ENCODE measurements at regions not wholly inside any gene's neighbourhood (a gene's known extent, or its start where the extent isn't known, plus 50 kb on each side); places are given as distances from the start of the nearest gene placed in this dataset.

DNA sequence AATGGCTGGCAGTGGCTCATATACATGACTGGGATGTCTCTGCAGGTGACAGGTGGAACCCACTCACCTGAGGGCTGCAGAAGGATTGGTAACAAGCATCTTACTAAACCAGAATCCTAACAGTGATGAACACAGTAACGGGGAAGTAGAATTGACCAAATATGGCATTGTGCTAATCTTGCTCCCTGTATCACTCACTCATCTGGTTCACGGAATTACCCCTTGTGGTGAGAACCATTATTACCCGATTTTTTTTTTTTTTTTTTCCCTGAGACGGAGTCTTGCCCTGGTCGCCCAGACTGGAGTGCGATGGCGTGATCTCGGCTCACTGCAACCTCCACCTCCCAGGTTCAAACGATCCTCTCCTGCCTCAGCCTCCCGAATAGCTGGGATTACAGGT, 69.5 kb downstream of the PTPRS start:
- no peaks in the 10 kb centered on the region for H3K79me2 ChIP-seq (ENCODE audit: control insufficient read depth, insufficient read depth, low read length)
- peaks cover 3 to 4% of the 10 kb centered on the region in 2 experiments for H3K36me3 ChIP-seq (ENCODE audit: control insufficient read depth in 2 of 2, extremely low read depth in 1 of 2, insufficient read depth in 2 of 2, low read length in 2 of 2)
- no peaks in the 10 kb centered on the region for H3K27me3 ChIP-seq (ENCODE audit: control insufficient read depth, extremely low read depth, insufficient read depth, low read length)
- no peaks in the 10 kb centered on the region for H4K20me1 ChIP-seq (ENCODE audit: control insufficient read depth, extremely low read depth, insufficient read depth, low read length)
- H3K9me3 ChIP-seq (ENCODE audit: control insufficient read depth, low read depth, low read length): no peaks in the 10 kb centered on the region
- no peaks in the 10 kb centered on the region for H3K9me1 ChIP-seq (ENCODE audit: control insufficient read depth, extremely low read depth, insufficient read depth, low read length)
- no peak overlapping the region for H3K4me3 ChIP-seq (ENCODE audit: control insufficient read depth in 2 of 3, extremely low read depth in 1 of 3, insufficient read depth in 2 of 3, low read depth in 1 of 3, low read length in 3 of 3)
- no peak overlapping the region for H2AFZ ChIP-seq (ENCODE audit: control insufficient read depth, low read length)
- H3K27ac ChIP-seq (ENCODE audit: control insufficient read depth, insufficient read depth, low read length): no peak overlapping the region
- H3K4me1 ChIP-seq (ENCODE audit: control insufficient read depth, extremely low read depth, insufficient read depth, low read length): no peaks in the 10 kb centered on the region
- no peak overlapping the region for H3K9ac ChIP-seq (ENCODE audit: control insufficient read depth, extremely low read depth, insufficient read depth, low read length)
- TF ChIP-seq, protein P1, sequence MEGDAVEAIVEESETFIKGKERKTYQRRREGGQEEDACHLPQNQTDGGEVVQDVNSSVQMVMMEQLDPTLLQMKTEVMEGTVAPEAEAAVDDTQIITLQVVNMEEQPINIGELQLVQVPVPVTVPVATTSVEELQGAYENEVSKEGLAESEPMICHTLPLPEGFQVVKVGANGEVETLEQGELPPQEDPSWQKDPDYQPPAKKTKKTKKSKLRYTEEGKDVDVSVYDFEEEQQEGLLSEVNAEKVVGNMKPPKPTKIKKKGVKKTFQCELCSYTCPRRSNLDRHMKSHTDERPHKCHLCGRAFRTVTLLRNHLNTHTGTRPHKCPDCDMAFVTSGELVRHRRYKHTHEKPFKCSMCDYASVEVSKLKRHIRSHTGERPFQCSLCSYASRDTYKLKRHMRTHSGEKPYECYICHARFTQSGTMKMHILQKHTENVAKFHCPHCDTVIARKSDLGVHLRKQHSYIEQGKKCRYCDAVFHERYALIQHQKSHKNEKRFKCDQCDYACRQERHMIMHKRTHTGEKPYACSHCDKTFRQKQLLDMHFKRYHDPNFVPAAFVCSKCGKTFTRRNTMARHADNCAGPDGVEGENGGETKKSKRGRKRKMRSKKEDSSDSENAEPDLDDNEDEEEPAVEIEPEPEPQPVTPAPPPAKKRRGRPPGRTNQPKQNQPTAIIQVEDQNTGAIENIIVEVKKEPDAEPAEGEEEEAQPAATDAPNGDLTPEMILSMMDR (optimal IDR thresholded peaks at IDR 0.05 in 1 of 3, IDR thresholded peaks at IDR 0.05 in 1 of 3, conservative IDR thresholded peaks at IDR 0.05 in 1 of 3; ENCODE audit: extremely low read depth in 1 of 3, insufficient read depth in 2 of 3, low read length in 3 of 3): peak in 2 of 3 experiments; percentile 19 to 27
- no peak for TF ChIP-seq EZH2 (IDR thresholded peaks at IDR 0.05; ENCODE audit: low read length)
- DNase-seq (ENCODE audit: low read depth, low spot score): no peak
- H3K4me2 ChIP-seq (ENCODE audit: control insufficient read depth, extremely low read depth, insufficient read depth, low read depth, low read length): no peak overlapping the region
- dilution Hi-C loops (cut with MboI; ENCODE audit: extremely low pct_ligation_motif_present, low sequenced_read_pairs): no loop called here
- FAIRE-seq: no peak

DNA sequence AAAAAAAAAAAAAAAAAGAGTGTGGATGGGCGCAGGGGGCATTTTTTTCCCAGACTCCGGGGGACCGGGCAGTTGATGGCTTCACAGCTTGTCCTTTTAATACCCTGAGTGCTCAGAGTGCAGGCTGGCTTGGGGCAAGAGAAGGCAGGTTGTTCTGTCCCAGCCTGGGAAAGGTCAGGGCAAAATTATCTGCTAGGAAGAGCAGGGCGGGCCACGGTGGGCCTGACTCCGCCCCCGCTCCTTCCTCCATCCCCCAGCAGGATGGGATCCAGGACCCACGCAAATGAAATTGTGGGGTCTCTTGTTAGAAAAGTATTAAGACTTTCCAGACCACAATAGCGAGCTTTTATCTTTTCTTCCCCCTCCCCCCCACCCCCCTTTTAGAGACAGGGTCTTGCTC, 70.7 kb downstream of the PTPRS start:
- dilution Hi-C loops (cut with MboI; ENCODE audit: extremely low pct_ligation_motif_present, low sequenced_read_pairs): no loop called here
- Histone ChIP-seq H3K9me1 (ENCODE audit: control insufficient read depth, extremely low read depth, insufficient read depth, low read length) (no peaks in the 10 kb centered on the region), H3K27me3 (ENCODE audit: control insufficient read depth, extremely low read depth, insufficient read depth, low read length) (no peaks in the 10 kb centered on the region), H3K27ac (ENCODE audit: control insufficient read depth, insufficient read depth, low read length) (no peak overlapping the region), H3K9me3 (ENCODE audit: control insufficient read depth, low read depth, low read length) (no peaks in the 10 kb centered on the region), H2AFZ (ENCODE audit: control insufficient read depth, low read length) (no peak overlapping the region), H3K4me2 (ENCODE audit: control insufficient read depth, extremely low read depth, insufficient read depth, low read depth, low read length) (no peak overlapping the region), H3K36me3 (ENCODE audit: control insufficient read depth in 2 of 2, extremely low read depth in 1 of 2, insufficient read depth in 2 of 2, low read length in 2 of 2) (peaks cover 3 to 4% of the 10 kb centered on the region in 2 experiments), H4K20me1 (ENCODE audit: control insufficient read depth, extremely low read depth, insufficient read depth, low read length) (no peaks in the 10 kb centered on the region), H3K9ac (ENCODE audit: control insufficient read depth, extremely low read depth, insufficient read depth, low read length) (no peak overlapping the region), H3K4me1 (ENCODE audit: control insufficient read depth, extremely low read depth, insufficient read depth, low read length) (no peaks in the 10 kb centered on the region), H3K79me2 (ENCODE audit: control insufficient read depth, insufficient read depth, low read length) (no peaks in the 10 kb centered on the region), H3K4me3 (ENCODE audit: control insufficient read depth in 2 of 3, extremely low read depth in 1 of 3, insufficient read depth in 2 of 3, low read depth in 1 of 3, low read length in 3 of 3) (no peak overlapping the region)
- DNase-seq (ENCODE audit: low read depth, low spot score) (no peak), FAIRE-seq (no peak)
- TF ChIP-seq, protein P1 (optimal IDR thresholded peaks at IDR 0.05 in 1 of 3, IDR thresholded peaks at IDR 0.05 in 1 of 3, conservative IDR thresholded peaks at IDR 0.05 in 1 of 3; ENCODE audit: extremely low read depth in 1 of 3, insufficient read depth in 2 of 3, low read length in 3 of 3): no peak
- TF ChIP-seq EZH2 (IDR thresholded peaks at IDR 0.05; ENCODE audit: low read length): no peak
